ENCODE measurements at regions not wholly inside any gene's neighbourhood (a gene's known extent, or its start where the extent isn't known, plus 50 kb on each side); places are given as distances from the start of the nearest gene placed in this dataset.

DNA sequence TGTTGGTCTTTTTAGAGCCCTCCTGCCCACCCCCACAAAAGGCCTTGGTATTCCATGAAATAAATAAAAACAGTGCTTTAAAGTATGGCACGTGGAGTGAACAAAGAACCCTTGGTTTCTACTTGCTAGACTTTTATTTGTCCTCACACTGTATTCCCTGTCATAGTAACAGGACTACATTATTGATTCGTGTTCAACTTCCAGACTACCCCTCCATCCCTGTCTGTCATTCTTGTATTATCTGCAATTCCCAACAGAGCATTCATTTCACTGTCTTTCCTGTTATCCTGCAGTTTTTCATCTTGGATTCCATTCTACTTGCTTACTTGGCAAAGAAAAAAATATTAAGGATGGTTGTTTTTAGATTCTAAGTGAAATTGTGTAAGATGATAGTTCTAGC lies 307.4 kb upstream of the CNR1 start:
- ATAC-seq, result no peak
- H3K9me3 ChIP-seq, result no peaks in the 10 kb centered on the region
- H3K4me3 ChIP-seq, result no peak overlapping the region
- intact Hi-C loops (cut with DNase I, micrococcal nuclease), result no loop called here
- no peaks in the 10 kb centered on the region for H3K36me3 ChIP-seq (ENCODE audit: low read depth)
- TF ChIP-seq, protein P1, sequence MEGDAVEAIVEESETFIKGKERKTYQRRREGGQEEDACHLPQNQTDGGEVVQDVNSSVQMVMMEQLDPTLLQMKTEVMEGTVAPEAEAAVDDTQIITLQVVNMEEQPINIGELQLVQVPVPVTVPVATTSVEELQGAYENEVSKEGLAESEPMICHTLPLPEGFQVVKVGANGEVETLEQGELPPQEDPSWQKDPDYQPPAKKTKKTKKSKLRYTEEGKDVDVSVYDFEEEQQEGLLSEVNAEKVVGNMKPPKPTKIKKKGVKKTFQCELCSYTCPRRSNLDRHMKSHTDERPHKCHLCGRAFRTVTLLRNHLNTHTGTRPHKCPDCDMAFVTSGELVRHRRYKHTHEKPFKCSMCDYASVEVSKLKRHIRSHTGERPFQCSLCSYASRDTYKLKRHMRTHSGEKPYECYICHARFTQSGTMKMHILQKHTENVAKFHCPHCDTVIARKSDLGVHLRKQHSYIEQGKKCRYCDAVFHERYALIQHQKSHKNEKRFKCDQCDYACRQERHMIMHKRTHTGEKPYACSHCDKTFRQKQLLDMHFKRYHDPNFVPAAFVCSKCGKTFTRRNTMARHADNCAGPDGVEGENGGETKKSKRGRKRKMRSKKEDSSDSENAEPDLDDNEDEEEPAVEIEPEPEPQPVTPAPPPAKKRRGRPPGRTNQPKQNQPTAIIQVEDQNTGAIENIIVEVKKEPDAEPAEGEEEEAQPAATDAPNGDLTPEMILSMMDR (IDR thresholded peaks at IDR 0.05), result no peak
- DNase-seq, result no peak
- no peaks in the 10 kb centered on the region for H3K4me1 ChIP-seq (ENCODE audit: low read depth)

DNA sequence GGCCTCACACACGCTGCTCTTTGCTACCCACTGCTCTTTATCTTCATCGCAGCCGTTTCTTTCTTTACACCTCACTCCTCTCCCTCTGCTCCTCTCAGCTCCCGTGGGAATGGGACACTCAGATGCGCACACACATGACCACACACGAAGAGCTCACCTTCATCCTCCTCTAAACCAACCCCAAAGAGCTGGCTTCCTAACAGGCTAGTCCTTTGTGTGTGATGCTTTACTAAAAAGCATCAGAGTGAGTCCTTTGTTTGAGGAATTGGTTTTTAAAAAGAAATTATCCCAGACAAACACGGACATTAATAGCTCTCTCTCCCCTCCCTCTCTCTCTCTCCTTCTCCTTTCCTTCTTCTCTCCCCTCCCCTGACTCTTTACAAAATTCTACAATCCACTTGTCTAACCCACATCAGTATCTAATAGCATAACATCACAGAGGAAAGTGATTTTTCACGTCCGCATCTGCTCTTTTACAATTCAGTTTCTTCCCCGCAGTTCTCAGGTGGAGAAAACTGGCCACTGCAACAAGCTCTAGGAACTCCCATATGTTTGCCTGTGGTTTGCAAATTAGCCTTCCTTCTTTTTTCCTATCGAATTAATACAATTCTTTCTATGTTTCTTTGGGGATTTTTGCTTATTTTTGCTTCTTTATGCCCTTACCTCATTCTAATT lies 306.8 kb upstream of the CNR1 start:
- Histone ChIP-seq H3K36me3 (ENCODE audit: low read depth) (no peaks in the 10 kb centered on the region), H3K4me1 (ENCODE audit: low read depth) (no peaks in the 10 kb centered on the region), H3K4me3 (no peak overlapping the region), H3K9me3 (no peaks in the 10 kb centered on the region)
- DNase-seq (no peak), ATAC-seq (no peak)
- TF ChIP-seq, protein P1 (IDR thresholded peaks at IDR 0.05), result no peak
- intact Hi-C loops (cut with DNase I, micrococcal nuclease), result no loop called here

DNA sequence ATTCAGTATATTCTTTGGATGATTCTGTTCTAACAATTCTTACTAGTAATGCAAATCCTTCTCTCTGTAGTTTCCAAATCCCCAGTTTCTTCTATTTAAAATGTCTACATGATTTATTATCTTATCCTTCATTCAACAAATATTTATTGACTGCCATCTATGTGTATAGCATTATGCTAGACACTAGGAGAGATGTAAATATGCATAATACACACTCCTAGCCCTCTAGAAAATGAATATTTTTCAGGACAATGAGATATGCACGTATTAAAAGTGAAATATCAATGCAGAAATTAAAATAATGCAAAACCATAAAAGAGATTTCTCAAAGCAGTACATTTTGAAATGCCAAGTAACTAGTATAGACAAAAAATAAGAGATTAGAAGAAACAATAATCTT lies 293.5 kb upstream of the CNR1 start:
- Histone ChIP-seq H3K9me3 (no peaks in the 10 kb centered on the region), H3K4me1 (ENCODE audit: low read depth) (no peaks in the 10 kb centered on the region), H3K4me3 (no peak overlapping the region), H3K36me3 (ENCODE audit: low read depth) (no peaks in the 10 kb centered on the region)
- intact Hi-C loops (cut with DNase I, micrococcal nuclease), result no loop called here
- no peak for DNase-seq
- TF ChIP-seq, protein P1 (IDR thresholded peaks at IDR 0.05), result no peak
- no peak for ATAC-seq

DNA sequence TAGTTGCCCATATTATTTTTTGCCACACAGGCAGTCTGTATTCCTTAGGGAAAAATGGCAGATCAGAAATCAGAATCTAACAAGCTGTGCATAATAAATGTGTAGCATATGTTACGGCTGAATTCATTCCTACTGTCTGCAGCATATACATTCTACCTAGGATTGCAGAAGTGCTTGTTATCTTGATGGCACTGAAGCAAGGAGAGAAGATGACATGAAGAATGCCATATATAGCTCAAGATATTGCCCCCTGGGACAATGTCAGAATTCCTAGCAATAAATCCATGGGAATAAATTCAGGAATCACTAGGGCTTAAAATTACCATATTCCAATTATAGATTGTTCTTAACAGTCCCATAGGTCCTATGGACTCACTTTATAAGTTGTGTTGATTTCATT lies 293.0 kb upstream of the CNR1 start:
- DNase-seq (no peak), ATAC-seq (no peak)
- H3K4me1 ChIP-seq (ENCODE audit: low read depth), result no peaks in the 10 kb centered on the region
- TF ChIP-seq, protein P1 (IDR thresholded peaks at IDR 0.05), result no peak
- H3K4me3 ChIP-seq, result no peak overlapping the region
- intact Hi-C loops (cut with DNase I, micrococcal nuclease), result no loop called here
- no peaks in the 10 kb centered on the region for H3K9me3 ChIP-seq
- no peaks in the 10 kb centered on the region for H3K36me3 ChIP-seq (ENCODE audit: low read depth)

DNA sequence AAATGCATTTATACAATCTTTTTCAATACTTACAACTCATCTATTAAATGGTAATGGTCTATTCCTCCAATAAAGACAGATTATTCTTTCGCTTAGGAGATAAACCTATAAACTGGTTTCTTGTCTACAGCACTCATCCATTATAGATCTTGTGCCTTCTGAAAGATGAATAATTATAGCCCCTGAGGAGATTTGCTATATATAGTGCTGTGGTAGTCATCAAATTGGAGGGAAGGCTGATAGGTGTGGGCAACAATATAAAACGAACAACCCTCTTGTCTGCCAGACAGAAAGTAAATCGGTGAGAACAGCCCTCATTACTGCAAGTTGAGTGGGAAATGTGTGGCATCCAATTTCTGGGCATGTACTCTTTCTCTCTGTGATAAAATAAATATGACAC lies 292.5 kb upstream of the CNR1 start:
- no peaks in the 10 kb centered on the region for H3K36me3 ChIP-seq (ENCODE audit: low read depth)
- TF ChIP-seq, protein P1 (IDR thresholded peaks at IDR 0.05), result no peak
- H3K9me3 ChIP-seq, result no peaks in the 10 kb centered on the region
- H3K4me3 ChIP-seq, result no peak overlapping the region
- intact Hi-C loops (cut with DNase I, micrococcal nuclease), result no loop called here
- no peak for DNase-seq
- H3K4me1 ChIP-seq (ENCODE audit: low read depth), result no peaks in the 10 kb centered on the region
- ATAC-seq, result no peak
